ENCODE measurements at regions not wholly inside any gene's neighbourhood (a gene's known extent, or its start where the extent isn't known, plus 50 kb on each side); places are given as distances from the start of the nearest gene placed in this dataset.

DNA sequence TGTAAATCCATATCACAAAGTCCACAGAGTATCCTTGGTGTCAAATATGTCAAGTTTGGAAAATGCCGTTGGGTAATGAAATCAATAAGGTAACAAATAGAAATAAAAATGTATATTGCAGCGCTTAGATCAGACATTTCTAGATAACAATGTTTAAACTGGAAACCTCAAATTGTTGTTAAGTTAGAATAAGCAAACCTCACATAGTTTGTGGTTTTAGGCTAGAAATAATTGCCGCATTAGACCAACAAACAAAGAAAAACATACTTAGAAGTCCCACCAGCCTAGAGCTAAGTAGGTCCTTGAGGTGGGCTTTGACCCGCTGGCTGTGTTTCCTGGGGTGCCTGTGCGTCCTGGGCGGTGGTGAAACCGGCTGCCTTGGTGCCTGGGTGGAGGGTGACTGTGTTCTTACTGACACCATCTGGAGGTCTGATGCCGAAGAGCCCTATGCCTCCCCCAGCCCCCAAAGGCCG, 71.4 kb downstream of the DACT2 start:
- peaks cover 8 to 12% (median 9%) of the 10 kb centered on the region in 4 donors for H3K4me1 ChIP-seq
- DNase-seq: no peak
- H3K36me3 ChIP-seq: no peaks in the 10 kb centered on the region
- intact Hi-C loops (cut with DNase I; ENCODE audit: low total_unique reads): no loop called here
- no peak overlapping the region for H3K4me3 ChIP-seq
- in situ Hi-C loops (cut with MboI; ENCODE audit: low pct_ligation_motif_present in 1 of 4, low pct_unique_long_range_greater_than_20kb in 1 of 4, low sequenced_read_pairs in 3 of 4): no loop called here
- no peaks in the 10 kb centered on the region for H3K9me3 ChIP-seq
- H3K27me3 ChIP-seq: no peaks in the 10 kb centered on the region
- no peak overlapping the region for H3K27ac ChIP-seq
- TF ChIP-seq POLR2A (IDR thresholded peaks at IDR 0.05) (no peak), POLR2AphosphoS5 (IDR thresholded peaks at IDR 0.05) (no peak), EP300 (IDR thresholded peaks at IDR 0.05; ENCODE audit: low read depth) (no peak)
- TF ChIP-seq, protein P1, sequence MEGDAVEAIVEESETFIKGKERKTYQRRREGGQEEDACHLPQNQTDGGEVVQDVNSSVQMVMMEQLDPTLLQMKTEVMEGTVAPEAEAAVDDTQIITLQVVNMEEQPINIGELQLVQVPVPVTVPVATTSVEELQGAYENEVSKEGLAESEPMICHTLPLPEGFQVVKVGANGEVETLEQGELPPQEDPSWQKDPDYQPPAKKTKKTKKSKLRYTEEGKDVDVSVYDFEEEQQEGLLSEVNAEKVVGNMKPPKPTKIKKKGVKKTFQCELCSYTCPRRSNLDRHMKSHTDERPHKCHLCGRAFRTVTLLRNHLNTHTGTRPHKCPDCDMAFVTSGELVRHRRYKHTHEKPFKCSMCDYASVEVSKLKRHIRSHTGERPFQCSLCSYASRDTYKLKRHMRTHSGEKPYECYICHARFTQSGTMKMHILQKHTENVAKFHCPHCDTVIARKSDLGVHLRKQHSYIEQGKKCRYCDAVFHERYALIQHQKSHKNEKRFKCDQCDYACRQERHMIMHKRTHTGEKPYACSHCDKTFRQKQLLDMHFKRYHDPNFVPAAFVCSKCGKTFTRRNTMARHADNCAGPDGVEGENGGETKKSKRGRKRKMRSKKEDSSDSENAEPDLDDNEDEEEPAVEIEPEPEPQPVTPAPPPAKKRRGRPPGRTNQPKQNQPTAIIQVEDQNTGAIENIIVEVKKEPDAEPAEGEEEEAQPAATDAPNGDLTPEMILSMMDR (IDR thresholded peaks at IDR 0.05): no peak
- 48 to 78% methylated on average over 2 to 9 of the region's 9 CpGs for WGBS, 2 donors (ENCODE audit: low coverage in 1 of 2)

DNA sequence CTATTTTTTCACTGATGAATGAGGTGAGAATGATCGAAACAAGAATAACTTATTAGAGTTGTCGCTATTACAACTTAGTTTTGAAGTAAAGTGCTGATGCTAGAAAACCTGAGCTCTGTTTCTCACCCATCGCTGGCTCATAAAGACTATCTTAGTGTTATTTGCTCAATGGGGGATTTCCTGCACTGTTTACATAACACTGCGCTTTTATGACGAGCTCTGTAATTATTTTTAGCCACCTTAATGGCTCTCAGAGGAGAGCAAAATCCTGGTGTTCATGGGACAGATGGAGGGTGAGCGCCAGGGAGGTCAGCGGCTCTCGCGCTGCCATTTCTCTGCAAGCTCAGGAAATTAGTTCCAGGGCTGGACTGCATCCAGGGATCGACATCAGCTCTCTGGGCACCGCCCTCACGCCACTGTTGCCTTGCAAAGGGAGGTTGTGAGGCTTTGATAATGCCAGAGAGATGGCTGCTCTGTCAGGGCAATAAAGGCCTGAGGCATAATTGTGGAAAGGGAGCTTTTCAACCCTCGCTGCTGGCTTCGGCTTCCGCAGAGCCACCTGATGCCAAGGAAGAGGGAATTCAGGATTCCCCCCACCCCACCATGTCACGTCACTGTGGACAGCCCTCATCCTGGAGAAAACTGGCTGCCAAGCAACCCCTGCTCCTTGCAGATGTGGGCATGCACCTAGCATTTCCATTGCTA, 72.0 kb downstream of the DACT2 start:
- Histone ChIP-seq H3K4me1 (peaks cover 8 to 12% (median 9%) of the 10 kb centered on the region in 4 donors), H3K9me3 (no peaks in the 10 kb centered on the region), H3K27ac (peak overlapping the region in 1 of 4 donors; percentile 38), H3K27me3 (no peaks in the 10 kb centered on the region), H3K36me3 (no peaks in the 10 kb centered on the region), H3K4me3 (no peak overlapping the region)
- in situ Hi-C loops (cut with MboI; ENCODE audit: low pct_ligation_motif_present in 1 of 4, low pct_unique_long_range_greater_than_20kb in 1 of 4, low sequenced_read_pairs in 3 of 4) (no loop called here), intact Hi-C loops (cut with DNase I; ENCODE audit: low total_unique reads) (no loop called here)
- 21 to 25% methylated on average over 6 to 15 of the region's 16 CpGs for WGBS, 2 donors (ENCODE audit: low coverage in 1 of 2)
- no peak for TF ChIP-seq EP300 (IDR thresholded peaks at IDR 0.05; ENCODE audit: low read depth)
- TF ChIP-seq POLR2AphosphoS5 (IDR thresholded peaks at IDR 0.05): no peak
- TF ChIP-seq, protein P1 (IDR thresholded peaks at IDR 0.05): no peak
- peak; percentile 72 for DNase-seq

DNA sequence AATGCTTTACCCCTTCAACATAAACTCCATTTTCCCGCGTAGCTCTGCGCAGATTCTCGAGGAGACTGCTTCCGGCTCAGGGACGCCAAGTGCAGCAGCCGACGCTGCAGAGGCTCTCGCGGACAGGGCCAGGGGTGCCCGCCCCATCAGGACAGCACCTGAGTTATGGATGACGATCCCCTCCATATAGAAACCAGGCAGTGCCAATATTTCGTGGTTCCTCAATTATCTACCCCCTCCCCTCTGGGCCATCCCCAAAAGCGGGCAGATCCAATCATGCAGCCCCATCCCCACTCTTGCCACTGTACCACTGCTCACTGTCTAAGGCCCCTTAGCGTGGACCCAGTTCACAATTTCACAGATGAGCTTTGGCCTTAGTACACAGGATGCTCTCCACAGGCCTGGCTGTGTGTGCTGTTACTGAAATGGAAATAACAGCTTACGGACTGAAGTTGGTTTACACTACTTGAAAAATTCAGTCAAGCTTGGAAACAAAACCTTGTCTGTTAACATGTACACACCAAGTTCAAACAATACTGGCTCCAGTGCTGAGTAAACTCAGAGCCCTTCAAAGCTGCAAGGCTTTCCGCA, 74.5 kb downstream of the DACT2 start:
- Histone ChIP-seq H3K4me3 (no peak overlapping the region), H3K27ac (no peak overlapping the region), H3K4me1 (peaks cover 8 to 12% (median 9%) of the 10 kb centered on the region in 4 donors), H3K27me3 (no peaks in the 10 kb centered on the region), H3K36me3 (no peaks in the 10 kb centered on the region), H3K9me3 (no peaks in the 10 kb centered on the region)
- intact Hi-C loops (cut with DNase I; ENCODE audit: low total_unique reads): no loop called here
- TF ChIP-seq POLR2A (IDR thresholded peaks at IDR 0.05) (no peak), EP300 (IDR thresholded peaks at IDR 0.05; ENCODE audit: low read depth) (no peak), POLR2AphosphoS5 (IDR thresholded peaks at IDR 0.05) (no peak)
- TF ChIP-seq, protein P1 (IDR thresholded peaks at IDR 0.05): no peak
- in situ Hi-C loops (cut with MboI; ENCODE audit: low pct_ligation_motif_present in 1 of 4, low pct_unique_long_range_greater_than_20kb in 1 of 4, low sequenced_read_pairs in 3 of 4): no loop called here
- WGBS, 2 donors (ENCODE audit: low coverage in 1 of 2): 87 to 93% methylated on average over 9 to 17 of the region's 17 CpGs
- no peak for DNase-seq

DNA sequence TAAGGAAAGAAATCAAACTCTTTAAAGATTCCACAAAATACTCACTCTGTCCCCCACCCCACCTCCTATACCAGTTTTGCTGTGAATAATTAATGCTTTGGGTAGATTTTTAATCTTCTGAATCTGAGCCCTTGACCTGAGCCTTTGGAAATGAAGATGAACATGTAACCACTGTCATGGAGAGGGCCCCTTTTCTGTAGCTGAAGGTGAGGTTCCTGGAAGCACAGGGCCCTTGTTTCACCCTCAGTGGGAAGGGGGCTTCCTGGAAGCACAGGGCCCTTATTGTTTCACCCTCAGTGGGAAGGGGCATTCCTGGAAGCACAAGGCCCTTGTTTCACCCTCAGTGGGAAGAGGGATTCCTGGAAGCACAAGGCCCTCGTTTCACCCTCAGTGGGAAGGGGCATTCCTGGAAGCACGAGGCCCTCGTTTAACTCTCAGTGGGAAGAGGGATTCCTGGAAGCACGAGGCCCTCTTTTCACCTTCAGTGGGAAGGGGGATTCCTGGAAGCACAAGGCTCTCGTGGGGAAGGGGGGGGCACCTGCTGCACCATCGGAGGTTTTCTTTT, 75.7 kb downstream of the DACT2 start:
- WGBS, 2 donors (ENCODE audit: low coverage in 1 of 2): 67% methylated on average over 6 of the region's 6 CpGs; no CpG with 5 or more reads in 1 of the 2 donors

More for the DNA sequence above, 75.7 kb downstream of the DACT2 start:
- Histone ChIP-seq H3K4me3 (no peak overlapping the region), H3K27me3 (no peaks in the 10 kb centered on the region), H3K4me1 (peaks cover 8 to 12% (median 9%) of the 10 kb centered on the region in 4 donors), H3K27ac (no peak overlapping the region), H3K36me3 (no peaks in the 10 kb centered on the region), H3K9me3 (no peaks in the 10 kb centered on the region)
- in situ Hi-C loops (cut with MboI; ENCODE audit: low pct_ligation_motif_present in 1 of 4, low pct_unique_long_range_greater_than_20kb in 1 of 4, low sequenced_read_pairs in 3 of 4): no loop called here
- TF ChIP-seq EP300 (IDR thresholded peaks at IDR 0.05; ENCODE audit: low read depth) (no peak), POLR2AphosphoS5 (IDR thresholded peaks at IDR 0.05) (no peak), POLR2A (IDR thresholded peaks at IDR 0.05) (no peak)
- TF ChIP-seq, protein P1 (IDR thresholded peaks at IDR 0.05): no peak
- no peak for DNase-seq
- intact Hi-C loops (cut with DNase I; ENCODE audit: low total_unique reads): no loop called here
